IMR-90 (cell line): ENCODE measurements at regions not wholly inside any gene's neighbourhood (a gene's known extent, or its start where the extent isn't known, plus 50 kb on each side); places are given as distances from the start of the nearest gene placed in this dataset.

Experiments
- ATAC-seq: fragments of 200-7000 bp; cut with Tn5 transposase; 2 replicates; pipeline ENCODE4 v1.9.1; 2020; ENCODE audit warnings: low read depth, mild to moderate bottlenecking, moderate library complexity
- BruUV-seq: library from RNA; stranded (reverse); fragments of 400-500 nt; replicated peaks from 2 replicates; lab custom pipeline; 2021; lab: Mats Ljungman, UMichigan
- CTCF ChIA-PET: fragments of 300-600 bp; formaldehyde crosslinking; extraction: SDS; loops from one replicate; lab custom pipeline; 2021; ENCODE audit warnings: antibody characterized with exemption; lab: Yijun Ruan, JAX
- POLR2A ChIA-PET: fragments of 300-600 bp; sonication (Branson Sonifier 250); formaldehyde crosslinking; loops from one replicate; lab custom pipeline; 2022; ENCODE audit warnings: antibody characterized with exemption; ENCODE audit not compliant: unreplicated experiment; lab: Charles Lee
- DNase-seq: peaks from one replicate; pipeline ENCODE4 v3.0.0; 2013
- H2AFZ ChIP-seq: replicated peaks from 2 replicates; pipeline ENCODE3; 2013; ENCODE audit warnings: low read length, mild to moderate bottlenecking; ENCODE audit not compliant: poor library complexity
- H2AK5ac ChIP-seq: 2 replicates; pipeline ENCODE4 v1.6.1; 2013; ENCODE audit warnings: low read depth, low read length, inconsistent platforms
- H2AK9ac ChIP-seq: replicated peaks from 2 replicates; pipeline ENCODE3; 2013; ENCODE audit warnings: mild to moderate bottlenecking, low read depth, low read length, moderate library complexity; ENCODE audit not compliant: poor library complexity
- H2BK120ac ChIP-seq: 2 replicates; pipeline ENCODE4 v1.6.1; 2013; ENCODE audit warnings: low read depth, low read length, inconsistent platforms
- H2BK15ac ChIP-seq: 3 replicates; pipeline ENCODE4 v1.6.1; 2013; ENCODE audit warnings: low read depth, low read length, inconsistent platforms
- H2BK20ac ChIP-seq: 2 replicates; pipeline ENCODE4 v1.6.1; 2013; ENCODE audit warnings: low read depth, mild to moderate bottlenecking, inconsistent platforms, low read length, moderate library complexity
- H2BK5ac ChIP-seq: 2 replicates; pipeline ENCODE4 v1.6.1; 2013; ENCODE audit warnings: mild to moderate bottlenecking, low read depth, low read length, inconsistent platforms; ENCODE audit not compliant: poor library complexity, severe bottlenecking
- H3K14ac ChIP-seq: replicated peaks from 2 replicates; pipeline ENCODE4 v1.6.1; 2013; ENCODE audit warnings: low read depth, low read length, inconsistent platforms
- H3K18ac ChIP-seq: 2 replicates; pipeline ENCODE4 v1.6.1; 2013; ENCODE audit warnings: low read depth, low read length, control low read depth
- H3K23ac ChIP-seq: 2 replicates; pipeline ENCODE4 v1.6.1; 2013; ENCODE audit warnings: low read depth, low read length, inconsistent platforms
- H3K27ac ChIP-seq: 2 replicates; pipeline ENCODE4 v1.5.1; 2013; ENCODE audit warnings: mild to moderate bottlenecking, control low read depth, low read length; ENCODE audit not compliant: insufficient read depth
- H3K27me3 ChIP-seq: 2 replicates; pipeline ENCODE4 v1.6.1; 2013; ENCODE audit warnings: low read length; ENCODE audit not compliant: control insufficient read depth, insufficient read depth
- H3K36me3 ChIP-seq: 2 replicates; pipeline ENCODE4 v1.6.1; 2013; ENCODE audit warnings: low read length, mixed read lengths; ENCODE audit not compliant: control insufficient read depth, insufficient read depth
- H3K4ac ChIP-seq: 2 replicates; pipeline ENCODE4 v1.6.1; 2013; ENCODE audit warnings: low read depth, low read length, inconsistent platforms
- H3K4me1 ChIP-seq: 2 replicates; pipeline ENCODE4 v1.6.1; 2013; ENCODE audit warnings: low read length, mixed read lengths; ENCODE audit not compliant: control insufficient read depth, insufficient read depth
- H3K4me2 ChIP-seq: 2 replicates; pipeline ENCODE4 v1.6.1; 2013; ENCODE audit warnings: low read depth, mild to moderate bottlenecking, control low read depth, low read length, moderate library complexity
- H3K4me3 ChIP-seq: 2 replicates; pipeline ENCODE4 v1.5.1; 2013; ENCODE audit warnings: low read depth, mild to moderate bottlenecking, control low read depth, low read length, moderate library complexity; ENCODE audit not compliant: insufficient read depth
- H3K56ac ChIP-seq: 2 replicates; pipeline ENCODE4 v1.6.1; 2013; ENCODE audit warnings: low read length, inconsistent platforms; ENCODE audit not compliant: insufficient read depth; ENCODE audit errors: extremely low read depth
- H3K79me1 ChIP-seq, 2 experiments: 2 replicates each; pipeline ENCODE4 v1.6.1; 2013; ENCODE audit warnings: low read length in 2 of 2, inconsistent platforms in 1 of 2, low read depth in 1 of 2
- H3K9ac ChIP-seq: 2 replicates; pipeline ENCODE4 v1.6.1; 2013; ENCODE audit warnings: low read depth, low read length, control low read depth
- H3K9me1 ChIP-seq: 2 replicates; pipeline ENCODE4 v1.6.1; 2013; ENCODE audit warnings: low read length, inconsistent platforms; ENCODE audit not compliant: insufficient read depth
- H3K9me3 ChIP-seq: 2 replicates; pipeline ENCODE4 v1.6.1; 2013; ENCODE audit warnings: low read length; ENCODE audit not compliant: control insufficient read depth, insufficient read depth
- H4K20me1 ChIP-seq: 2 replicates; pipeline ENCODE4 v1.6.1; 2013; ENCODE audit warnings: low read length, inconsistent platforms; ENCODE audit not compliant: insufficient read depth
- H4K5ac ChIP-seq: 2 replicates; pipeline ENCODE4 v1.6.1; 2013; ENCODE audit warnings: mild to moderate bottlenecking, low read depth, low read length, control low read depth
- H4K8ac ChIP-seq, 2 experiments: 2 replicates each; pipeline ENCODE4 v1.6.1; 2013; ENCODE audit warnings: low read depth in 2 of 2, low read length in 2 of 2, control low read depth in 1 of 2, inconsistent platforms in 1 of 2
- H4K91ac ChIP-seq: 2 replicates; pipeline ENCODE4 v1.6.1; 2013; ENCODE audit warnings: low read depth, low read length, inconsistent platforms; ENCODE audit not compliant: insufficient read depth
- CEBPB ChIP-seq: IDR thresholded peaks from 2 replicates; pipeline ENCODE4 v1.6.1; 2012; ENCODE audit warnings: low read depth, low read length, improper control_type of control experiment
- MAFK ChIP-seq: IDR thresholded peaks from 2 replicates; pipeline ENCODE4 v1.6.1; 2012; ENCODE audit warnings: low read depth, low read length, improper control_type of control experiment
- NFE2L2 ChIP-seq: fragments of 150-350 bp; IDR thresholded peaks from 2 replicates; pipeline ENCODE4 v1.6.1; 2016; ENCODE audit warnings: low read depth, mild to moderate bottlenecking, low read length
- SMC3 ChIP-seq: fragments of 150-350 bp; IDR thresholded peaks from 2 replicates; pipeline ENCODE4 v1.6.1; 2016; ENCODE audit warnings: low read depth, mild to moderate bottlenecking, antibody characterized with exemption, low read length, moderate library complexity
- WGBS, 2 experiments: methylation state at CpG; one replicate each; pipeline versions ENCODE4 v1.1.5 to v1.1.7; 2013; ENCODE audit warnings: missing lambda C conversion rate in 2 of 2; ENCODE audit not compliant: insufficient read length in 1 of 2; ENCODE audit errors: extremely low coverage in 2 of 2; 5-methylcytosine and 5-hydroxymethylcytosine counted together
- dilution Hi-C: fragments of 300-500 bp; cut with HindIII; formaldehyde crosslinking; loops from one replicate; pipeline ENCODE4 v1.14.3; 2018; ENCODE audit warnings: low sequenced_read_pairs; ENCODE audit not compliant: unreplicated experiment
- in situ Hi-C: fragments of 300-500 bp; cut with MboI; formaldehyde crosslinking; loops from 3 replicates; pipeline ENCODE4 v1.14.3; 2019; ENCODE audit warnings: low sequenced_read_pairs, inconsistent platforms, mixed read lengths
- intact Hi-C: fragments of 100-400 bp; cut with micrococcal nuclease; formaldehyde crosslinking; loops from 2 replicates; pipeline ENCODE4 v1.10.0; 2022
- TF ChIP-seq, protein P1 (sequence below): conservative IDR thresholded peaks from 2 replicates; pipeline ENCODE4 v1.5.1; 2012; ENCODE audit warnings: mild to moderate bottlenecking, low read depth, low read length, improper control_type of control experiment

DNA sequence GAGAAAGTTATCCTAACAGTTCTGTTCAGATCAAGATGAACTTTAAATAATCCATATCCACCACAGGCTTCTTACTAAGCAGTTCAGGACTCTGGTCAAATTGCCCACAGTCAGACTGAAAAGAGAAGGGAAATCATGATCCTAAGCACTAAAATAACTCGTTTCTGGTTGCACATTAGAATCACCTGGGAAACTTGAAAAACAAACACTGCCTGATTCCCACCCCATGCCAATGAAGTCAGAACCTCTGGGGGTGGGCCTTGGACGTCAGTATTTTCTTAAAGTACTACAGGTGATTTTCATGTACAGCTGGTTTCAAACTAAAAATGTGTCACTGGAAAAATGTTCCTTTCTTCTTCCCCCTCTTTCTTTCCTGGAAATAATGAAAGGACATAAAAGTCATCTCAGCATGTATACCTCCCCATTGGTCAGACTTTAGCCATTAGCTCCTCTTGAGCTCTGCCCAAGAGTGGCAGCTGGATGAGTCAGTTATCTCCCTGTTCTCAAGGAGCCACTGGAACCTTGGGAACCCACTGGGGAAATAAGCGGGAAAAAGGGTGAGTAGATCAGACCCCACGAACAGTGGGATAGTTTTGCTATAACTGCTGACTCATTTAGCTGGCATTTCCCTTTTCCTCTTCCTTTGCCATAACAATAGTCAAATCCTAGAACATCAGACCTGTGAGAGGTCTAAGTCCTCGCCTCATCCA, 75.3 kb upstream of the IL6 start:
- Histone ChIP-seq H3K4ac (peak overlapping the region; percentile 82), H3K4me1 (peaks cover 10% of the 10 kb centered on the region; the same call in 1 of the 2 replicates), H3K36me3 (no peaks in the 10 kb centered on the region), H2BK5ac (peak overlapping the region; percentile 42), H3K27ac (no peak overlapping the region), H4K91ac (peak overlapping the region; percentile 74), H3K56ac (peak overlapping the region; percentile 56; the same call in 1 of the 2 replicates), H4K8ac (peak overlapping the region; percentile 26 to 77; a peak in 3 of 4 replicates), H3K14ac (peak overlapping the region; percentile 85), H2AFZ (no peak overlapping the region), H4K5ac (peak overlapping the region; percentile 44; the same call in 1 of the 2 replicates), H2AK5ac (peak overlapping the region; percentile 94), H3K18ac (peak overlapping the region; percentile 81; the same call in 1 of the 2 replicates), H3K79me1 (no peaks in the 10 kb centered on the region; a peak in 1 of 4 replicates), H3K4me3 (no peak overlapping the region), H2BK20ac (peak overlapping the region; percentile 82), H3K9me1 (peaks cover 7% of the 10 kb centered on the region; the same call in 1 of the 2 replicates), H3K27me3 (no peaks in the 10 kb centered on the region), H4K20me1 (no peaks in the 10 kb centered on the region), H3K9ac (no peak overlapping the region), H3K9me3 (peaks cover 2% of the 10 kb centered on the region), H3K23ac (peak overlapping the region; percentile 67; the same call in 1 of the 2 replicates), H2BK120ac (peak overlapping the region; percentile 90), H3K4me2 (no peak overlapping the region), H2BK15ac (peak overlapping the region; percentile 97), H2AK9ac (no peak overlapping the region)
- no TSS peak for BruUV-seq
- intact Hi-C loops (no loop called here), dilution Hi-C loops (no loop called here), in situ Hi-C loops (no loop called here)
- ChIA-PET CTCF (no interaction called here), POLR2A (no interaction called here)
- TF ChIP-seq CEBPB, result no peak
- peak; percentile 64 for TF ChIP-seq NFE2L2
- TF ChIP-seq SMC3, result peak; percentile 3; the same call in 1 of the 2 replicates
- TF ChIP-seq MAFK, result 0 out of 2 replicates have a peak, but pooled peaks have one; percentile 8
- TF ChIP-seq, protein P1, sequence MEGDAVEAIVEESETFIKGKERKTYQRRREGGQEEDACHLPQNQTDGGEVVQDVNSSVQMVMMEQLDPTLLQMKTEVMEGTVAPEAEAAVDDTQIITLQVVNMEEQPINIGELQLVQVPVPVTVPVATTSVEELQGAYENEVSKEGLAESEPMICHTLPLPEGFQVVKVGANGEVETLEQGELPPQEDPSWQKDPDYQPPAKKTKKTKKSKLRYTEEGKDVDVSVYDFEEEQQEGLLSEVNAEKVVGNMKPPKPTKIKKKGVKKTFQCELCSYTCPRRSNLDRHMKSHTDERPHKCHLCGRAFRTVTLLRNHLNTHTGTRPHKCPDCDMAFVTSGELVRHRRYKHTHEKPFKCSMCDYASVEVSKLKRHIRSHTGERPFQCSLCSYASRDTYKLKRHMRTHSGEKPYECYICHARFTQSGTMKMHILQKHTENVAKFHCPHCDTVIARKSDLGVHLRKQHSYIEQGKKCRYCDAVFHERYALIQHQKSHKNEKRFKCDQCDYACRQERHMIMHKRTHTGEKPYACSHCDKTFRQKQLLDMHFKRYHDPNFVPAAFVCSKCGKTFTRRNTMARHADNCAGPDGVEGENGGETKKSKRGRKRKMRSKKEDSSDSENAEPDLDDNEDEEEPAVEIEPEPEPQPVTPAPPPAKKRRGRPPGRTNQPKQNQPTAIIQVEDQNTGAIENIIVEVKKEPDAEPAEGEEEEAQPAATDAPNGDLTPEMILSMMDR, result no peak
- peak; percentile 83 for DNase-seq
- WGBS, 2 experiments, result no CpG with 5 or more reads among the region's 5 CpGs
- peak; percentile 24 for ATAC-seq
